PFSK-1 (cell line): ENCODE measurements at regions not wholly inside any gene's neighbourhood (a gene's known extent, or its start where the extent isn't known, plus 50 kb on each side); places are given as distances from the start of the nearest gene placed in this dataset.

Experiments used
- POLR2AphosphoS5 ChIP-seq: IDR thresholded peaks from 2 replicates; pipeline ENCODE4 v1.6.1; 2012; ENCODE audit warnings: low read depth, mild to moderate bottlenecking, control low read depth, low read length, moderate library complexity
- REST ChIP-seq, 2 experiments: IDR thresholded peaks; 2 replicates each; pipeline versions ENCODE4 v1.6.1 to v1.8.0; 2011 to 2012; ENCODE audit warnings: low read depth in 2 of 2, low read length in 2 of 2, control low read depth in 1 of 2, inconsistent platforms in 1 of 2, mild to moderate bottlenecking in 1 of 2, moderate library complexity in 1 of 2; ENCODE audit not compliant: insufficient read depth in 1 of 2
- SIN3A ChIP-seq: IDR thresholded peaks from 2 replicates; pipeline ENCODE4 v1.6.1; 2012; ENCODE audit warnings: mild to moderate bottlenecking, low read length, moderate library complexity, borderline replicate concordance; ENCODE audit not compliant: insufficient read depth
- TAF1 ChIP-seq: IDR thresholded peaks from 2 replicates; pipeline ENCODE4 v1.6.1; 2012; ENCODE audit warnings: low read length, control low read depth, borderline replicate concordance; ENCODE audit not compliant: insufficient read depth

- TF ChIP-seq REST (IDR thresholded peaks at IDR 0.05; ENCODE audit: insufficient read depth in 1 of 2, low read depth in 2 of 2, low read length in 2 of 2): no peak
- TF ChIP-seq SIN3A: no peak
- TF ChIP-seq POLR2AphosphoS5: no peak
- TF ChIP-seq TAF1: no peak
Observed at GRCh38 chr3:113051787-113052186, 61.0 kb downstream of the GTPBP8 start.
